ENCODE measurements at regions not wholly inside any gene's neighbourhood (a gene's known extent, or its start where the extent isn't known, plus 50 kb on each side); places are given as distances from the start of the nearest gene placed in this dataset.

DNA sequence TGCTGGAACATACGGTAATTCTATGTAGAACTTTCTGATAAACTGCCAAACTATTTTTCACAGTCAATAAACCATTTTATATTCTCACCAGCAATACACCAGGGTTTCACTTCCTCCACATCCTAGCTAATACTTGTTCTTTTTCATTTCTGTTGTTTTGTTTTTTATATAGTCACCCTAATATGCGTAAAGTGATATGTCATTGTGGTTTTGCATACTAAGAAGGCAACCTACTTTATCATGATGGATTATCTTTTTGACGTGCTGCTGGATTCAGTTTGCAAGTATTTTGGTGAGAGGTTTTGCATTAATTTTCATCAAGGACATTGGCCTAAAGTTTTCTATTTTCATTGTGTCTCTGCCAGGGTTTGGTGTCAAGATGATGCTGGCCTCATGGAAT lies 1384.1 kb downstream of the UQCRFS1 start:
- H3K27me3 Mint-ChIP-seq (ENCODE audit: low read depth) = peaks cover 3% of the 10 kb centered on the region; the same call in 1 of the 2 replicates
- Histone ChIP-seq H3K4ac (ENCODE audit: low read depth, low read length) (no peak overlapping the region), H2AFZ (ENCODE audit: low read length) (no peak overlapping the region), H4K91ac (ENCODE audit: insufficient read length, low read depth, low read length) (no peak overlapping the region), H3K23me2 (ENCODE audit: insufficient read length, low read depth, low read length, poor library complexity, severe bottlenecking) (no peaks in the 10 kb centered on the region), H2BK5ac (ENCODE audit: insufficient read length, low read length) (no peak overlapping the region), H2BK15ac (ENCODE audit: low read depth, low read length) (no peak overlapping the region), H3K27ac (ENCODE audit: insufficient read length, low read depth, low read length) (no peak overlapping the region), H2BK20ac (ENCODE audit: low read depth, low read length, poor library complexity, severe bottlenecking) (no peak overlapping the region), H2BK120ac (ENCODE audit: low read depth, low read length, poor library complexity, severe bottlenecking) (no peak overlapping the region), H3K79me1 (ENCODE audit: insufficient read depth, low read depth, low read length, poor library complexity, severe bottlenecking) (no peaks in the 10 kb centered on the region), H4K20me1 (ENCODE audit: control insufficient read depth, insufficient read depth, insufficient read length) (no peaks in the 10 kb centered on the region), H3K14ac (ENCODE audit: insufficient read depth, low read length) (no peak overlapping the region), H3K27me3 (ENCODE audit: insufficient read depth, low read length) (no peaks in the 10 kb centered on the region), H3T11ph (ENCODE audit: low read length) (no peak overlapping the region), H3K9me3 (ENCODE audit: control insufficient read depth, low read depth, low read length) (peaks cover 74% of the 10 kb centered on the region), H3K18ac (ENCODE audit: insufficient read length, low read depth, low read length) (no peak overlapping the region), H3K4me2 (ENCODE audit: insufficient read depth, insufficient read length, low read length) (no peak overlapping the region), H3K56ac (ENCODE audit: insufficient read length, low read depth, low read length) (no peak overlapping the region), H3K79me2 (ENCODE audit: insufficient read depth, low read length) (no peaks in the 10 kb centered on the region), H3K4me1 (ENCODE audit: insufficient read depth, low read length) (no peaks in the 10 kb centered on the region), H4K8ac (replicated peaks; ENCODE audit: insufficient read length, low read depth, low read length) (no peak overlapping the region), H3K23ac (ENCODE audit: insufficient read length, low read depth, low read length) (no peak overlapping the region), H2BK12ac (ENCODE audit: insufficient read length, low read depth, low read length) (no peak overlapping the region), H3K9ac (ENCODE audit: extremely low read depth, insufficient read length, low read length) (no peak overlapping the region), H4K5ac (ENCODE audit: insufficient read length, low read depth, low read length) (no peak overlapping the region), H2AK5ac (ENCODE audit: insufficient read length, low read length) (no peak overlapping the region)
- H3K27ac Mint-ChIP-seq = no peak overlapping the region
- no peak for DNase-seq
- no peaks in the 10 kb centered on the region for H3K4me1 Mint-ChIP-seq
- peaks cover 0 to 23% (median 6%) of the 10 kb centered on the region in 3 experiments; a peak in 6 of 7 replicates for H3K36me3 Mint-ChIP-seq (ENCODE audit: insufficient read depth in 1 of 3, low read depth in 3 of 3)
- no peak overlapping the region for H3K4me3 Mint-ChIP-seq
- TF ChIP-seq, protein P1, sequence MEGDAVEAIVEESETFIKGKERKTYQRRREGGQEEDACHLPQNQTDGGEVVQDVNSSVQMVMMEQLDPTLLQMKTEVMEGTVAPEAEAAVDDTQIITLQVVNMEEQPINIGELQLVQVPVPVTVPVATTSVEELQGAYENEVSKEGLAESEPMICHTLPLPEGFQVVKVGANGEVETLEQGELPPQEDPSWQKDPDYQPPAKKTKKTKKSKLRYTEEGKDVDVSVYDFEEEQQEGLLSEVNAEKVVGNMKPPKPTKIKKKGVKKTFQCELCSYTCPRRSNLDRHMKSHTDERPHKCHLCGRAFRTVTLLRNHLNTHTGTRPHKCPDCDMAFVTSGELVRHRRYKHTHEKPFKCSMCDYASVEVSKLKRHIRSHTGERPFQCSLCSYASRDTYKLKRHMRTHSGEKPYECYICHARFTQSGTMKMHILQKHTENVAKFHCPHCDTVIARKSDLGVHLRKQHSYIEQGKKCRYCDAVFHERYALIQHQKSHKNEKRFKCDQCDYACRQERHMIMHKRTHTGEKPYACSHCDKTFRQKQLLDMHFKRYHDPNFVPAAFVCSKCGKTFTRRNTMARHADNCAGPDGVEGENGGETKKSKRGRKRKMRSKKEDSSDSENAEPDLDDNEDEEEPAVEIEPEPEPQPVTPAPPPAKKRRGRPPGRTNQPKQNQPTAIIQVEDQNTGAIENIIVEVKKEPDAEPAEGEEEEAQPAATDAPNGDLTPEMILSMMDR (conservative IDR thresholded peaks at IDR 0.05) = no peak
- no CpG with 5 or more reads among the region's 3 CpGs for WGBS (ENCODE audit: extremely low coverage, insufficient read length, low lambda C conversion rate)
- H3K9me3 Mint-ChIP-seq = peaks cover 85 to 90% of the 10 kb centered on the region in 2 experiments
